ENCODE measurements at regions not wholly inside any gene's neighbourhood (a gene's known extent, or its start where the extent isn't known, plus 50 kb on each side); places are given as distances from the start of the nearest gene placed in this dataset.

DNA sequence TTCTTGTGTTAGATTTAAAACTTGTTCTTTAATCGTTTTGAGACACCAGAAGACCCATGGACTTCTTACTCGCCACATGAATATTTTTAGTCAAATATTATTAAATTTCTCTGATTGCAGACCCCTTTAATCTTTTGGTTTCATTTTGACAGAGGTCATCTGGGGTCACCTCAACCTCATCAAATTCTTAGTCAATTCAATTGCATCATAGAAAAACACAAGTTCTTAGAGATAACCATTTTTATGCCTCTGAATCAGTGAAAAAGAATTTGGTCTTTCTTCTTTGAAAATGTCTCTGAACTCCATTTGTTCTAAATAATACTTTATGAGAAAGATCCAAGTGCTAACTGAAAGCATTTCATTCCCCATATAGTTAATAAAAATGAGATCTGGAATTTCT, 55.2 kb upstream of the CBLN4 start:
- DNase-seq: no peak

DNA sequence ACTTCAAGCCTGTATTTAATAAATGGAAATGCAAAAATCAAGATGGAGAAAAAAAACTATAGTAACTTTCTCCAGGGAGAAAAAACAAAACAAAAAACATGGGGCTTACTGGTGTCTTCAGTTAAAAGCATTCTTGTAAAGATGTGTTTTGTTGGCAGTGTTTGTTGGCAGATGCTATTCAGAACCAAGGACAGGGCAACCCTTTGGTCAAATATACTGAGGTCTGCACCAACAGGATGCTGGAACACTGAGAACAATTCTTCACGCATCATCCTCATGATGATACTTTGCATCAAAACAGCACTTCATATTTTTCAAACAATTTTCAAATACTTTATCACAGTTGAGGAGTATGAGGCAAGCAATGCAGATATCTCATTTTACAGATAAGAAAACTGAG, 63.7 kb upstream of the CBLN4 start:
- no peak for DNase-seq

DNA sequence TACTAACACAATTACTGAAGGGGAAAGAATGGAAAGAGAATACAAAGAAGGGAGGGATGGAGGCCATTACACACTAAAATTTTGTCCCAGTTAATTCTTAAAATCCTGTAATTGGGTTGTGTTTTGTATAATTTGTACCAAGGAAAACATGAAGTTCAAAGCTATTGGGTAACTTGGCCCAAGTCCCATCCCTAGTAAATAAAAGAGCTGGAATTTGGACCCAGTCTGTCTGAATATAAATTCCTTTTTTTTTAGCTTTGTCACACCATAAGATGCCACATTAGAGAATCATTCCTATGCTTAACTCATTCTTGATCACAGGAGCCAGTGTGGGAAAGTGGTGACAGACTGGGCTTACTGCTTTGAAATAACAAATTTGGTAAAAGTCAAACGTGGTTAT, 66.8 kb upstream of the CBLN4 start:
- no peak for DNase-seq

DNA sequence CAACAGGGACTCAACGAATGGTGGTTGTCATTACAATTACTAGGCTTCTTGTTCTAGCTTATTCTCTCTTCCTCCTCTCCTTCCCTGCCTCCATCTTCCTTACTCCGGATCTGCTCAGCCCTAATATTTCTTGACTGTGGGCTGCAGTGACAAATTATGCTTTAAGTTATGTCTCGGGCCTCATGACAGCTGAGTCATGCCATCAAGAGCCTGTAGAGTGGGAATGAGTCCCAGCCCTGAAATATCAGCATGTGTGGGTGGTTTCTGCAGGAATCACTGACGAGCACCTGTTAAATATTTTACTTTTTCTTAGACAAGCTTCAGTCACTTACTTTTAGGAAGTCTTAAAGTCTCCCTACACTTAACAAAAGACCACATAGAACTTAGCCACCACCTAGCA, 83.1 kb upstream of the CBLN4 start:
- DNase-seq: no peak

DNA sequence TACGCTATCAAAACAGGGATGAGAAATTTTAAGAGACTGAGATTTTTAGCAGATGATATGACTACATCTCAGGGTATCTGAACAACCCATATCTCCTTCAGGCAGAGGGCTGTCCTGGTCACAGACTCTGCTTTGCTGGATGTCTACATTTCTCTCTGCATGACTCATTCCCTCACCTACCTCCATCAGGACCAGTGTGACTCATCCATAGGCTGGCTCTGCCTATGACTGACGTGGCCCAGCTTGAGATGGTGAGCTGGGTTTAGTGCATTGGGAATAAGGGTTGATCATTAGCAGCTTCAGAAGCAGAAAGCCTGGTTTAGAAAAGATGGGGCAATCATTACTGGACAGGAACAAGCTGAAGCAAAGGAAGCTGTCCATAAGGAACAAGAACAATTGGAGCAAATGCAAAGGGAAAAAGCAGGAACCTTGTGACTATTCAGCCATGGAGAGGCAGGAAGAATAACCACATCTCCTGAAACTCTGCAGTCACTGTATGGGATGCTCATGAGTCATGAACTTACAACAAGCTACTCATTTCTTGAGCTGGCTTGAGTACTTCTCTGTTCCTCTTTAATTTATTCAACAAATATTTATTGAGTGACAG, 86.4 kb upstream of the CBLN4 start:
- no peak for DNase-seq

- DNase-seq: no peak
These were observed 88.9 kb upstream of the CBLN4 start for GRCh38 chr20:56094228-56094627.

DNA sequence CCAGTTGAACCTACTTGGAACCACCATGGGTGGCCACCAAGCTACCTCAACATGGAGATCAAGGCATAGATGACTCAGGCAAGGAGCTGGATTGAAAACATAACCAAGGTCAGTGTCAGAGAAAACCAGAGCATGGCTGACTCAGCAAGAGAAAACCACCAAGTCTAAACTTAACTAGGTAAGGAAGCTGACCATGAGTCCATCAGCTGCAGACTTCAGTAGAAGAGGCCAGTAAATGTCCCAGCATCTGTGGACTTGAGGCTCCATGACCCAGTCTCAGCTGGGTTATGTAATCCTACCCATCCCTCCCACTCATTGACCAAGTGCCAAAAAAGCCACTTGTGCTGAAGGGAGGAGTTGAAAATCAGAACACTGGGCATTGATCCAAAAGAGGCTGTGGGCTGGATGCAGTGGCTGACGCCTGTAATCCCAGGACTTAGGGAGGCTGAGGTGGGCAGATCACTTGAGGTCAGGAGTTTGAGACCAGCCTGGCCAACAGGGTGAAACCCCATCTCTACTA, 93.7 kb upstream of the CBLN4 start:
- DNase-seq: no peak

- DNase-seq: no peak
These were observed 106.8 kb upstream of the CBLN4 start for GRCh38 chr20:56111961-56112730.

DNA sequence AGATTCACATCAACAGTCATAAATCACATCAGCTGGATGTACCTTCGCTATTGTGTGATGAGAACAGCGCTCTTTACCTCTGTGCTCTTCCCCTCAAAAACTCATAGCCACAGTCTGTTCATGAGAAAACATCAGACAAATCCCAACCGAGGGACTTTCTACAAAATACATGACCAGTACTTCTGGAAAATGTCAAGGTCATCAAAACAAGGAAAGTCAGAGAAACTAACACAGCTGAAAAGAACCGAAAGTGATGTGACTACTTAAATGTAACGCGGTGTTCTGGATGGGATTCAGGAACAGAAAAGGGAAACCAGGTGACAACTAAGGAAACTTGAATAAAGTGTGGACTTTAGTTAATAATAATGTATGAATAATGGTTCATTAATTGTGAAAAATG, 112.0 kb upstream of the CBLN4 start:
- no peak for DNase-seq

DNA sequence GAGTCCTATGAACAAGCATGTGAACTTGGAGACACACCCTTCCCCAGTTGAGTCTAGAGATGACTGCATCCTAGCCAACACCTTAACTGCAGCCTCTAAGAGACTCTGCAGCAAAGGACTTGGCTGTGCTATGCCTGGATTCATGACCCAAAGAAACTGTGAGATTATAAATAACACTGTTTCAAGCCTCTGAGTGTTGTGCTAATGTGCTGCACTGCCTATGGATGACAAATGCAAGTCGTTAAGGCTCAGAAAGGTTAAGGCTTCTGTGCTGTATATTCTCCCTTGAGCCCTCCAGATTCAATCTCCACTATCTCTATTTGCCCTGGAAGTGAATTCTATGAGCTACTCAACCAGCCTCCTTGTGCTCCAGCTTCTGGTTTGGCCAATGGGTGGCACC, 116.5 kb upstream of the CBLN4 start:
- no peak for DNase-seq

- DNase-seq: no peak
These were observed 104.8 kb upstream of the MC3R start for GRCh38 chr20:56143759-56144158.

DNA sequence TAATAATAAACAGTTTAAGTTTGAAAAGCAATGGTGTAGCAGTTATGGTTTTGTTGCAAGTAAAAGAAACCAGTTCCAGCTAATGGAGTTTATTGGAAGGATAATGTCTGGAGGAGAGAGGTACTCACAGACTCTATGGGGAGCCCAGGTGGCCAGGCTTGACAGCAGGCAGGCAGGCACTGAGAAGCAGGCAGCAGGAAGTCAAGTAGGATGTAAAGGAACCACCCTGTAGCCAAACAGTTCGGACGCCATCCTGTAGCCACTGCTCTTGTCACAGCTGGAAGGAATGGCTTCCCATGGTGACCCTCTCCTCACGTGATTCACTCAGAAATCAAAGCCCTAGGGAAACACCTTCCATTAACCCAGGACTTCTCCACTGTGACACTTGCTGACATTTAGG, 96.7 kb upstream of the MC3R start:
- DNase-seq: no peak

GRCh38 chr20:56153926-56154325, 94.6 kb upstream of the MC3R start:
- no peak for DNase-seq

GRCh38 chr20:56155625-56156024, 92.9 kb upstream of the MC3R start:
- no peak for DNase-seq

DNA sequence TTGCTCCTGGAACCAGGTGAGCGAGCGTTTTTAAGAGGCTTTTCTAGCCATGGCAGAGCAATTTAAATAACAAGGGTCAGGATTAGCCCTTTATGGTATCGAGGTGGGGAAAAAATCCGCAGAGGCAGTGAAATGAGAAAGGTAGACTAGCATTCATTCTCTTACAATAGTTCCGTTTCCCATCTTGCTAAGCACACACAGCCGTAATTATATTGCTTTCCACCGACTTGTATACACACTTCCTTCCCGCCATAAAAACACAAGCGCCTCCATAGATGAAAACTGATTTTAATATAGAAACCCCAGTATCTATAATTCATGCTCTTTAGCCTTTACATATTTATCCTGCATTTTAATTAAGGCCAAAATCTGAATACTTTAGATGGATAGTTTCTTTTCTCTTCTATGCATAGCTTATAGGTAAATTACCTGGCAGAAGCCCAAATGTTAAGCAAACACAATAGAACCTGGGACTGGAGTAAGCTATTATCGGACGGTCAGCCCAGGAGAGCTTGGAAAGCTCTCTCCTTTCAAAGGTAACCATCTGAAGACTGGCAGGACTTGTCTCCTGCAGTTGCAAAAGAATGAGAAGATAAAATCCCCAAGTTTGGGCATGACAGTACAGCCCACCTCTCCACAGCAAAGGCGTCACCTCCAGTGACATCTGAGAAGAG, 90.9 kb upstream of the MC3R start:
- no peak for DNase-seq

DNA sequence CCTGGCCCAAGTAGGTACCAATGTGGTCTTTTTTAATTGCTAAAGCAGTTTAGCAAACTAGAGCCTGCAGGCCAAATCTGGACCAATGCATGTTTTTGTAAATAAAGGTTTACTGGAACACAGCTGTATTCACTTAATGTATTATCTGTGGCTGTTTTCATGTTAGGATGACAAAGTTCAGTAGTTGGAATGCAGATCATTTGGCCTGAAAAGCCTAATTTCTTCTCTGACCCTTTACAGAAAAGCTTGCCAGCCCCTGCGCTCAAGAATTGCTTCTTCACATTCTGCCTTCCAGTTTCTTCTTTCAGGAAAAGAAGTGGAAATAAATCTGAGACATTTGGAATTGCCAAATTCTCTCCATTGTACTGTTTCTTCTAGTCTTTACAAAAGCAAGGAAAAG, 90.0 kb upstream of the MC3R start:
- no peak for DNase-seq

DNA sequence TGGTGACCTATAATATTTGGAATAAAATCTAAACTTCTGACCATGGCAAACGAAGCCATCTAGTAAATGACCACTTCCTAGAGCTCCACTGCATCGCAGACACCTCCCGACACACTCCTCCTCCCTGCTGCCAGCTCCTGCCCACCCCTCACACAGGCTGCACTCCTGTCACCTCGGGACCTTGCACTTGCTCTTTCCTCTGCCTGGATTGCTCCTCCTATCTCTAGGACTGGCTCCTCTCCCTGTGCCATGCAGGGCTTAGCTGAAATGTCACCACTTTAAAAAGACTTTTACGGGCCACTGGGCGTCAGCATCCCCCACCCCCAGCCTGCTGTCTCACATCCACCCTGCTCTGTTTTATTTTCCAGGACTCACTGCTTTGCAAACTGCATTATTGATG, 87.6 kb upstream of the MC3R start:
- no peak for DNase-seq

DNA sequence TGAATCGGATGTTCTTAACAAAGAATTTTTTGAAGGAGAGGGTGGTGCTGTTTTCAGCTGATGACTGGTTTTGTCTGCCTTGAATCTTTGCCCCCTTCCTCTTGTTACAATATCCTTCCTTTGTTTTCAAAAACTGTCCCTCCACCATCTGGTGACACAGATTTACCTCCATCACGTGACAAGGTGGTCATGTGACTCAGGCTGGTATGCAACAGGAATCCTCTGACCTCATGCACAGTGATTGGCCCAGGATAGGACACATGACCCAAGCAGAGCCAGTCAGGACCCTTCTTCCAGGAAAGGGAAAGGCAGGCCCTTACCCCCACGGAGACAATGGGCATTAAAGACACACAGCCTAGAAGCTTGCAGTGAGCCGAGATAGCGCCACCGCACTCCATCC, 84.7 kb upstream of the MC3R start:
- no peak for DNase-seq

DNA sequence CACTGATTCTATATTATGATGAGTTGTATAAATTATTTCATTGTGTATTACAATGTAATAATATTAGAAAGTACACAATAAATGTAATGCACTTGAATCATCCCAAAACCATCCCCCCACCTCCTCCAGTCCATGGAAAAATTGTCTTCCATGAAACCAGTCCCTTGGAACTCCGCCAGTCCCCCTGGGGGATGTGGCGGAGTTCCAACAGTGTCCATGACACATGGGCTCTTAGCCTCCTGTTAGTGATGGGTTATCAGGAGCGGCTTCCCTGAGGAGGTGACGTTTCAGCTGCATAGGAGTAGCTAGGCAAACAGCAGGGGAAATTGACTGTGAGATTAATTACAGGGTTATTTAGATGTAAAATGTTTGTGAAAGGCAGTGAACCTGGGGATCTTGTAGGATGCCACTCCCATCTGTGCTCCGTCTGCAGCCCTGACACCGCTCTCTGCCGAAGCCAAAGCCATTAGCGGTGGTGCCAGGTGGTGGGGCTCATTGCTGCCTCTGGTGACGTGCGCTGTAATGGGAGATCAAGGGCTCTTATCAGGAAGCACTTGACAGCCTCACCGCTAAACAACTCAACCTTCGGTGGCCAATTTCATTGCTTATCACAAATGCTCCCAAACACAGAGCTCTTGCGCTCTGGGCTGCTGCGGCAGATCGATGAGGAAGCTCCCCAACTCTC, 81.6 kb upstream of the MC3R start:
- DNase-seq: no peak

- DNase-seq: no peak
These were observed 77.2 kb upstream of the MC3R start for GRCh38 chr20:56171087-56172012.

GRCh38 chr20:56173438-56173837, 75.1 kb upstream of the MC3R start:
- no peak for DNase-seq

GRCh38 chr20:56174416-56174815, 74.1 kb upstream of the MC3R start:
- no peak for DNase-seq

DNA sequence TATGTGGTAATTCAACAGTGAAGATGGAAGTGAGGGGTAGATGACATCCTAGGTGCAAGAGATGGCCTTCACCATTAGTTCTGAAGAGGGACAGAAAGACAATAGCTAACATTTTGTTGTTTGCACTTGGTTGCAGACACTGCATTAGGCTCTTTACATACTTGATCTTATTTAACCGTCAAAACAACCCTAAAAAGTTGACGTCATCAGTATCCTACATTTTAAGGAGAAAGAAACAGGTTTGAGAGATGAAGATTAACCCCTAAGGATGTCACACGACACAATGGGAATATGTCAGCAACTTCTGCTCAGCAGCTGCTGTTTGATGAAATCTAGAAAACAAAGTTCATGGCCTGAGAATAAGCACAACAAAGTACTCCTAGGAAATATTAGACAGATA, 72.6 kb upstream of the MC3R start:
- no peak for DNase-seq
